ENCODE measurements at regions not wholly inside any gene's neighbourhood (a gene's known extent, or its start where the extent isn't known, plus 50 kb on each side); places are given as distances from the start of the nearest gene placed in this dataset.

GRCh38 chr11:119828819-119829218, 99.8 kb upstream of the NECTIN1 start:
- TF ChIP-seq POLR2A (IDR thresholded peaks at IDR 0.05; ENCODE audit: low read depth, low read length) (no peak), POLR2AphosphoS5 (IDR thresholded peaks at IDR 0.05; ENCODE audit: low read depth, low read length) (no peak)
